CD4-positive, alpha-beta T cell treated with Interleukin-4 for 1 hour (primary cell): ENCODE measurements at regions not wholly inside any gene's neighbourhood (a gene's known extent, or its start where the extent isn't known, plus 50 kb on each side); places are given as distances from the start of the nearest gene placed in this dataset.
"Not testable (repeated sequence)": the region's sequence is repeated elsewhere in the genome, so short reads cannot be mapped to it uniquely, and the experiment has no call there.

Source experiments
- DNase-seq, 2 donors: peaks; one replicate each; pipeline ENCODE4 v3.0.0-alpha.2; 2020 to 2022

GRCh38 chr10:9900751-9901150 lies 1116.9 kb upstream of the CELF2 start:
- no peak for DNase-seq

DNA sequence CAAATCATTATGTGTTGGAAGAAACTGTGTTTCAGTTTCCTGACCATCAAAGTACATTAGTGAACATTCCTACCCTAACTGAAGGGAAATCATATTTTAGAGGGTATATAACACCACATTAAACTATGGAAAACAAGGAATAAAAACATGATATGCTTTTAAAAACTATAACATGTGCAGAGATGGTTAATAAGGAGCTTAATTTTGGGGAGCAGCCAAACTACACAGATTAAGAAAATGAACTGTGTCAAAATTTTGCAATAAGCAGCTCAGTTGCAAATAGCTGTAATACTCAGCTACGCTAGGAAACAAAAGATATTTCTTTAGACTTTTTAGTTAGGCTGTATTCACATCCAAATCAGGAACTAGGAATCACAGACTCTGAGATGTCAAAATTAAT lies 1115.7 kb upstream of the CELF2 start:
- no peak for DNase-seq

GRCh38 chr10:9910446-9910845 lies 1107.2 kb upstream of the CELF2 start:
- DNase-seq = no peak

- no peak for DNase-seq
Measured at GRCh38 chr10:9911488-9911887, 1106.2 kb upstream of the CELF2 start.

DNA sequence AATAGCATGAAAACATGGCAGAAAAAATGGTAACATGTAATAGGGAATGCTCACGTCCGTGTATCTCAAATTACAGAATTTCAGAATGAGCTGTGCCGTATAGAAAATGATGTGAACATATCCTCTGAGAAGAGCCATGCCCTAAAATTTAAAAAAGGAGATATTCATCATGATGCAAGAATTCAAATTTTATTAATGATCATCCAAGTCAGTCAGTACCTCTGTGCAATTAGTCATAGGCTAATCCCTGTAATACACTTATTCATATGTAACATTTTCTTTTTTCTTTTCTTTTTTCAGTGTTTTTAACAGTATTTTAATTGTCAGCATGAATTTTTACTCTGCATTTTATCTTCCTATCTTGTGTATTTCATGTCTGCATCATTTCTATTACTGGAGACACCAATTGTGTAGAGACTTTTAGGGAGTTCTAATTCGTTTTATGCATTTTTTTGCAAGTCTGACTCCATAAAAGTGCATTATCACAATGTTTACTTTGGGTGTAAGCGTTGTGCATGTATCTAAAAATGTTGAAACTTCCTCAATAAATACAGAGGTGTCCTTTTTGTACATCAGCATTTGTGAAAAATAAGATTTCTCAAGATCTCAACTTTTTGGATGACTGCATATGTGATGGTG lies 1103.7 kb upstream of the CELF2 start:
- DNase-seq = no peak

GRCh38 chr10:9921544-9921943 lies 1096.1 kb upstream of the CELF2 start:
- no peak for DNase-seq

DNA sequence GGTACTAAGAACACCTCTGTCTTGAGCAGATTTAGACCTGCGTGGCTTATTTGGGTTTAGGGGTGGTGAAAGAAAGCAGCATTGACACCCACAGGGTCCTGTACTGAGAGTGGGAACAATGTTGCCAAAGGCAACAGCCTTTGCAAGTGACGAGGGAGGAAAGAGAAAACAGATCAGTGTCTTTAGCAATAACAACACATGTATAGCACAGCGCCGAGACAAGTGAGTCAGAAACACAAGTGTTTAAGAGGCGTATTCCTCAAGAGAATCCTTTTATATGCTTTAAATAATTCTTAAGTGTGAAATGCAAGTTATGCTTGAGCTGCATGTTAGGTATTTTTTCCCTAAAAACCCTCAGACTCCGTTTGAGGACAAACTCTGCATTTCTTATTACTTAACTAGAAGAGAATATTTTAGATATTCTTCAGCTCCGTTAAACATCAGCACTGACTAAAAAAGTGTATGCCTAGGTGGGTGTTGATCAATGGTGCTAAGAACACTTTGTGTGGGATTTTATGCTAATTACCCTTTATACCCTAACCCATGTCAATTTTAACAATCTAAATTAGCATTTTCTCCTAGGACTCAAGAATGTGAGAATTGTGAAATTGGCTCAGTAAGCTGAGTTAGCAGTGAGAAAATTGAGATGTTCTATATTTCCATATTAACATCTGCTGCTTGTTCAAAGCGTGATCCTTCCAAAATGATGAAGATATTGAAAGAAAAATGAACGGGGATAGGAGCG lies 1095.4 kb upstream of the CELF2 start:
- no peak for DNase-seq

DNA sequence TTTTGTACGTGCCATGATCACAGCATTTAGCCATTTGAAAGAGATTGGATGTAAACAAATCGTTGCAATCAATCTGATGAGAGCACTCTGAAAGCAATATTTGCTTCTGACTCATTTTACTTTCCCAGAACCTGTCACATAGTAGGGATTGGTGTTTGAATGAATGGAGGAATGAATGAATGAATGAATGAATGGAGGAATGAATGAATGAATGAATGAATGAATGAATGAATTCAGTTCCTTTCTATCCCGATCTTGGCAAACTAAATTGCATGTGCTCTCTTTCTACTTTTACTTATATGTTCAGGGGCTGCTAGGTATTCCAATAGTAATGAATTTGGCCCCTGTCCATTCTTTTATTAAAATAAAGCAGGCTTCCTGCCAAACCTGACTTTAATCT lies 1091.7 kb upstream of the CELF2 start:
- DNase-seq = no peak

- DNase-seq = no peak
Measured at GRCh38 chr10:9926881-9927280, 1090.8 kb upstream of the CELF2 start.

DNA sequence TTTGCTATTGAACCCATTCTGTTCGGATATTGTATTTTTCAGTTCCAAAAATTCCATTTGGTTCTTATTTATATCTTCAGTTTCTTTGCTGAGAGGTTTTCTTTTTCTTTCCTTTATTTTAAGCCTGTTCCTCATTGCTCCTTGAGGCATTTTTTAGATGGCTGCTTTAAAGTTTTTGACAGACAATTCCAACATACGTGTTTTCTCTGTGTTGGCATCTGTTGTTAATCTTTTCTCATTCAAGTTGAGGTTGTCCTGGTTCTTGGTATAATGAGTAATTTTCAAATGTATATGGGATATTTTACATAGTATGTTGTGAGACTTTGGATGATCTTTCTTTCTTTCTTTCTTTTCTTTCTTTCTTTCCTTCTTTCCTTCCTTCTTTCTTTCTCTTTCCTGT lies 1078.0 kb upstream of the CELF2 start:
- no peak for DNase-seq

GRCh38 chr10:9944690-9945089 lies 1073.0 kb upstream of the CELF2 start:
- no peak for DNase-seq

DNA sequence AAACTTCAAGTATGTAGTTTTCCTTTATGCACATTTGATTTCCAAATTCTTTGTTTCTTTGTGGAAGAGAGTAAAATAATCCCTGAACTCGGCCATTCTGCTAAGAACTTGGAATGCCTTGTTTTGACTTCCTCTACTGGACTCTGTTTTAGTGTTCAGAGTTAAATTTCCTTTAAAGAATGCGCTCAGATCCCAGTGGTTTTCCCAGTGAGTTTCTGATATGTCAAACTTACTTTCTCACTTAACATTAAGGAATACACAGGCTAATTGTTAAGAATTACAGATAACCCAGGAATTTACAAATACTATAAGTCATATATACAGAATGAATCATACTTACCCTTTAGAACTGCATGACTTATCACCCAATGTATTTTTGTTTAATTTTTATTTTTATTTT lies 1067.6 kb upstream of the CELF2 start:
- no peak for DNase-seq

DNA sequence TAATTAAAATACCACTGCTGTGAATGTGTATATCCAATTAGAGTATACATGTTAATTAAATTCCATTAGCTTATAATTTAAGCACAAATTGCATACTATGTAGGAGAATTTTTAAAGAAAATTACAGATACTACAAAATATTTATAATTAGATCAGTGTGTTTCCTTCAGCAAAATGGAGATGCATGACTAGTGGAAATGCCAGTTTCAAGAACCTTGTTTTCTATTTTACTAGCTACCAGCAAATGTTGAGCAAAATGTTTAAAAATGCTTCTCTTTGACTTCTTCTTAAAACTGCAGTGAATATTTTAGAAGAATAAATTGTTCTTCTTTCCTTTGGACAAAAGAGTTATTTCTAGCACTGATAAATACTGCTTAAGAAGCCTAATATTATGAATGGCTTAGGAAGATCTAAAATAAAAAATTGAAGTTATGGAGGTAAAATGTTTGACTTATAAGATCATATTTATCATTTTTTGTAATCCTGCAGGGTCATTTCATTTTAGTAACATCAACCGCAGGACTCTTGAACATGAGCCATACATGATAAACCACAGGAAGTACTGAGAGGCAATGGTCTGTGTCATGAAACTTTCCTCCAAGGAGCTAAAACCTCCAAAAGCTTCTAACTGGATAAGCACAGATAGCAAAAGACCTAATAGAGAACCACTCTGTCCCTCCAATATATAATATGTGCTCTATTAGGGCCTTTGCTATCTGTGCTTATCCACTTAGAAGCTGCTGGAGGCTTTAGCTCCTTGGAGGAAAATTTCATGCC lies 1066.0 kb upstream of the CELF2 start:
- DNase-seq = no peak

GRCh38 chr10:9957351-9957750 lies 1060.3 kb upstream of the CELF2 start:
- DNase-seq = no peak

DNA sequence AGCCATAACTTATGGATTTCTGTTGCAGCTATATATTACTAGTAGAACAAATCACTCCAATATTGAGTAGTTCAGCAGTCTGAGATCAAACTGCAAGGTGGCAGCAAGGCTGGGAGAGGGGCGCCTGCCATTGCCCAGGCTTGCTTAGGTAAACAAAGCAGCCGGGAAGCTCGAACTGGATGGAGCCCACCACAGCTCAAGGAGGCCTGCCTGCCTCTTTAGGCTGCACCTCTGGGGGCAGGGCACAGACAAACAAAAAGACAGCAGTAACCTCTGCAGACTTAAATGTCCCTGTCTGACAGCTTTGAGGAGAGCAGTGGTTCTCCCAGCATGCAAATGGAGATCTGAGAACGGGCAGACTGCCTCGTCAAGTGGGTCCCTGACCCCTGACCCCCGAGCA lies 1059.8 kb upstream of the CELF2 start:
- DNase-seq = not testable (repeated sequence)

GRCh38 chr10:9965341-9965740 lies 1052.3 kb upstream of the CELF2 start:
- DNase-seq = no peak

- no peak for DNase-seq
Measured at GRCh38 chr10:9986786-9987185, 1030.9 kb upstream of the CELF2 start.

GRCh38 chr10:9987197-9987596 lies 1030.5 kb upstream of the CELF2 start:
- no peak for DNase-seq

- no peak for DNase-seq
Measured at GRCh38 chr10:9992661-9993060, 1025.0 kb upstream of the CELF2 start.

GRCh38 chr10:9994131-9994530 lies 1023.5 kb upstream of the CELF2 start:
- DNase-seq = no peak

DNA sequence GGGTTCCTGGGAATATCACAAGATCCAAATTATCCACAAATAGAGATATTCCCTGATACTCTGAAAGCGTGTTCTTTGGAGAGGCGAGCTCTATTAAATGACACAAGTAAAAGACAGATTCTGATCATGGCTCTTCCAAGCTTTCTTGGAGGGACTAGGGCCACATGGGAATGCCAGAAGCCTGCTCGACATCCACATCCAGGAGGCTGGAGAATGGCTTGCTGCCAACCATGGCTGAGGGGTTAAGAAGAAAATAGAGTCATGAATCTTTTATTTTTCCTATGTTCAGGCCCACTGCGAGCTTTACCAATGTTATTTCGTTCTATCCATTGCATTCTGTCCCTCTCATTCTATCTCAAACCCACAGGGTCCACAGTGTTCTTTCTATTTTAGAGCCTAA lies 1018.0 kb upstream of the CELF2 start:
- DNase-seq = no peak

DNA sequence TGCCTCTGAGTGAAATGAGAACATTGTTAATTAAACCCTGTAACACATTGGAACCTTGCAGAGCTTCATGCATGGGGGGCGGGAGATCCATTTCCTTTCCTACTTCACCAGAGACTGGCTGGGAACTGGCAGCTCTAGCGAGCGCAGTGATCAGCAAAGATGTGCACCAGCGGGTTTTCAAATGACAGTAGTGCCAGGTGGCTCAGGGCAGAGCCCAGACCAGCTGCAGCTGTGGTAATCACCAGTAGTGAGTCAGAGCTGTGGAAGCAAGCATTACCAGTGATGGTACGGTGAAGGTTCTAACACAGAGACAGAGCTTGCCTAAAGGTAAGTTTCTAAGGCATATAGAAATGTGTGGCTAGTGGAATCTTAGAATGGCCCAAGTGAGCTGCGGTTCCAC lies 1009.7 kb upstream of the CELF2 start:
- no peak for DNase-seq

- DNase-seq = no peak
Measured at GRCh38 chr10:10010397-10010796, 1007.3 kb upstream of the CELF2 start.

GRCh38 chr10:10014846-10015245 lies 1002.8 kb upstream of the CELF2 start:
- DNase-seq = no peak
